Stomach (tissue), 8 donors: ENCODE measurements at regions not wholly inside any gene's neighbourhood (a gene's known extent, or its start where the extent isn't known, plus 50 kb on each side); places are given as distances from the start of the nearest gene placed in this dataset.

ENCODE experiments used
- DNase-seq, 2 donors: peaks; one replicate each; pipeline versions ENCODE4 v3.0.0 to v3.0.0-alpha.2; 2013 to 2019
- H3K27ac ChIP-seq, 5 donors: fragments of 200-600 bp in 4 of 5; sonication (generic) in 4 of 5; one replicate each; pipeline ENCODE4 v1.5.1; 2013 to 2019; ENCODE audit warnings: mild to moderate bottlenecking in 1 of 5, moderate library complexity in 1 of 5
- H3K27me3 ChIP-seq, 3 donors: fragments of 200-600 bp; sonication (generic); one replicate each; pipeline ENCODE4 v1.5.1; 2017 to 2019; ENCODE audit warnings: mixed run types in 1 of 3
- H3K36me3 ChIP-seq, 4 donors: fragments of 200-600 bp; sonication (generic); 1 replicate in 3 of 4; 2 replicates in 1 of 4; pipeline ENCODE4 v1.5.1; 2016 to 2019
- H3K4me1 ChIP-seq, 4 donors: fragments of 200-600 bp; sonication (generic); one replicate each; pipeline ENCODE4 v1.5.1; 2016 to 2019
- H3K4me3 ChIP-seq, 4 donors: fragments of 200-600 bp; sonication (generic) in 3 of 4; one replicate each; pipeline ENCODE4 v1.5.1; 2016 to 2019; ENCODE audit warnings: mild to moderate bottlenecking in 1 of 4
- H3K9me3 ChIP-seq, 4 donors: fragments of 200-600 bp; sonication (generic); one replicate each; pipeline ENCODE4 v1.5.1; 2016 to 2019
- CTCF ChIP-seq, 7 experiments: fragments of 450-650 bp in 4 of 7; fragments of 200-600 bp in 3 of 7; sonication (generic) in 3 of 7; IDR thresholded peaks; one replicate each; pipeline ENCODE4 v1.5.1; 2016 to 2019; ENCODE audit warnings: antibody characterized with exemption in 7 of 7, control low read depth in 2 of 7, mild to moderate bottlenecking in 1 of 7
- EP300 ChIP-seq: sonication (generic); formaldehyde crosslinking; IDR thresholded peaks from one replicate; pipeline ENCODE4 v1.6.1; 2017; ENCODE audit warnings: antibody characterized with exemption
- POLR2A ChIP-seq, 4 donors: fragments of 450-650 bp; IDR thresholded peaks; one replicate each; pipeline ENCODE4 v1.6.1; 2016; ENCODE audit warnings: antibody characterized with exemption in 4 of 4, control low read depth in 2 of 4, mild to moderate bottlenecking in 1 of 4, moderate library complexity in 1 of 4
- POLR2AphosphoS5 ChIP-seq, 3 donors: sonication (generic); formaldehyde crosslinking; IDR thresholded peaks; one replicate each; pipeline ENCODE4 v1.6.1; 2016; ENCODE audit warnings: antibody characterized with exemption in 3 of 3
- WGBS, 5 donors: extraction: QIAGEN DNeasy Blood & Tissue Kit in 3 of 5; methylation state at CpG; one replicate each; pipeline versions ENCODE4 v1.1.5 to v1.1.7; 2013 to 2018; 5-methylcytosine and 5-hydroxymethylcytosine counted together
- intact Hi-C: fragments of 100-400 bp; cut with DNase I; formaldehyde crosslinking; loops from one replicate; pipeline ENCODE4 v1.15.1; 2023; ENCODE audit warnings: low total_unique reads
- donor health status: healthy with polysubstance abuse.
- donor health status: Bipolar disorder and iron deficiency.
- donor health status: healthy.

- intact Hi-C loops = no loop called here
- TF ChIP-seq EP300 = no peak
- H3K36me3 ChIP-seq = no peaks in the 10 kb centered on the region
Measured at GRCh38 chr1:88145752-88146151, 538.3 kb upstream of the PKN2 start.

GRCh38 chr1:88149686-88150085, 534.4 kb upstream of the PKN2 start:
- intact Hi-C loops = no loop called here
- WGBS, 5 donors = 91 to 97% (median 95%) methylated on average over 1 of the region's 1 CpG
- H3K27me3 ChIP-seq = no peaks in the 10 kb centered on the region

More at GRCh38 chr1:88145752-88146151, 538.3 kb upstream of the PKN2 start:
- no peak overlapping the region for H3K27ac ChIP-seq
- H3K4me3 ChIP-seq = no peak overlapping the region
- no peaks in the 10 kb centered on the region for H3K27me3 ChIP-seq
- DNase-seq = peak in 1 of 2 donors; percentile 6
- H3K4me1 ChIP-seq = no peaks in the 10 kb centered on the region
- WGBS, 5 donors = 32 to 64% (median 44%) methylated on average over 3 of the region's 3 CpGs
- H3K9me3 ChIP-seq = no peaks in the 10 kb centered on the region

GRCh38 chr1:88150330-88150729, 533.7 kb upstream of the PKN2 start:
- H3K4me3 ChIP-seq = no peak overlapping the region
- no peak overlapping the region for H3K27ac ChIP-seq
- TF ChIP-seq EP300 = no peak
- TF ChIP-seq POLR2AphosphoS5 (IDR thresholded peaks at IDR 0.05) = no peak
- TF ChIP-seq POLR2A (IDR thresholded peaks at IDR 0.05) = no peak
- TF ChIP-seq CTCF (IDR thresholded peaks at IDR 0.05) = no peak
- intact Hi-C loops = no loop called here
- 26 to 57% (median 39%) methylated on average over 4 of the region's 4 CpGs for WGBS, 5 donors
- H3K27me3 ChIP-seq = no peaks in the 10 kb centered on the region
- no peaks in the 10 kb centered on the region for H3K9me3 ChIP-seq
- no peaks in the 10 kb centered on the region for H3K4me1 ChIP-seq
- peak in 1 of 2 donors; percentile 17 for DNase-seq
- H3K36me3 ChIP-seq = no peaks in the 10 kb centered on the region

More at GRCh38 chr1:88149686-88150085, 534.4 kb upstream of the PKN2 start:
- Histone ChIP-seq H3K27ac (no peak overlapping the region), H3K9me3 (no peaks in the 10 kb centered on the region), H3K4me1 (no peaks in the 10 kb centered on the region), H3K36me3 (no peaks in the 10 kb centered on the region), H3K4me3 (no peak overlapping the region)
- no peak for DNase-seq
- TF ChIP-seq POLR2A (IDR thresholded peaks at IDR 0.05) (no peak), EP300 (no peak), CTCF (IDR thresholded peaks at IDR 0.05) (no peak), POLR2AphosphoS5 (IDR thresholded peaks at IDR 0.05) (no peak)

GRCh38 chr1:88163187-88163586, 520.9 kb upstream of the PKN2 start:
- Histone ChIP-seq H3K36me3 (no peaks in the 10 kb centered on the region), H3K4me3 (no peak overlapping the region), H3K9me3 (no peaks in the 10 kb centered on the region), H3K27me3 (no peaks in the 10 kb centered on the region), H3K27ac (no peak overlapping the region), H3K4me1 (no peaks in the 10 kb centered on the region)
- no peak for DNase-seq
- TF ChIP-seq CTCF (IDR thresholded peaks at IDR 0.05) (no peak), POLR2A (IDR thresholded peaks at IDR 0.05) (no peak), EP300 (no peak)
- 51 to 62% (median 58%) methylated on average over 3 of the region's 3 CpGs for WGBS, 5 donors
- intact Hi-C loops = no loop called here

- H3K27ac ChIP-seq = no peak overlapping the region
- no peak for TF ChIP-seq EP300
- TF ChIP-seq CTCF (IDR thresholded peaks at IDR 0.05) = no peak
- TF ChIP-seq POLR2A (IDR thresholded peaks at IDR 0.05) = no peak
- TF ChIP-seq POLR2AphosphoS5 (IDR thresholded peaks at IDR 0.05) = no peak
- intact Hi-C loops = no loop called here
- no peaks in the 10 kb centered on the region for H3K9me3 ChIP-seq
- H3K36me3 ChIP-seq = no peaks in the 10 kb centered on the region
- H3K4me1 ChIP-seq = no peaks in the 10 kb centered on the region
- peaks cover 0 to 3% (median 0%) of the 10 kb centered on the region in 3 donors for H3K27me3 ChIP-seq
- no peak overlapping the region for H3K4me3 ChIP-seq
- no peak for DNase-seq
Measured at GRCh38 chr1:88168126-88168525, 515.9 kb upstream of the PKN2 start.
